ENCODE measurements at regions not wholly inside any gene's neighbourhood (a gene's known extent, or its start where the extent isn't known, plus 50 kb on each side); places are given as distances from the start of the nearest gene placed in this dataset.

DNA sequence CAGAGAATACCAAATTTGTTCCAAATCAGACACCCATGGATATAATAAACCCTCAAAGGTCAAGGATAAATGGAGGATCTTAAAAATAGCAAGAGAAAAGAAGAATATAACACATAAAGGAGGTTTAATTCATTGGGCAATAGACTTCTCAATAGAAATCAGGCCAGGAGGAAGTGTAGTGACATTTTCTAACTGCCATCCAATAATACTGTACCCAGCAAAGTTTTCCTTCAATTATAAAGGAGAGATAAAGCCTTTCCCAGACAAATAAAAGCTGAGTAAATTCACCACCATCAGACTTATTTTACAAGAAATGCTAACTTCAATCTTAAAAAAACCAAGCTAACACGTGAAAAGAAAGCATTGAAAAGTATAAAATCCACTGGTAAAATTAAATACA is 121.6 kb downstream of the MSTN start:
- Histone ChIP-seq H3K79me2 (ENCODE audit: insufficient read depth, low read length) (no peaks in the 10 kb centered on the region), H4K20me1 (ENCODE audit: insufficient read depth, low read length) (no peaks in the 10 kb centered on the region), H3K27ac (ENCODE audit: extremely low read length, insufficient read depth, low read length) (no peak overlapping the region), H3K9ac (ENCODE audit: insufficient read depth, low read depth, low read length) (no peak overlapping the region), H3K4me1 (ENCODE audit: insufficient read depth, low read length) (no peaks in the 10 kb centered on the region), H3K9me3 (ENCODE audit: low read length) (peaks cover 37% of the 10 kb centered on the region), H3K4me3 (replicated peaks in 1 of 3; ENCODE audit: insufficient read depth in 1 of 3, low read depth in 2 of 3, low read length in 3 of 3) (no peak overlapping the region), H3K4me2 (ENCODE audit: low read depth, low read length) (no peak overlapping the region), H3K36me3 (replicated peaks in 1 of 2; ENCODE audit: control insufficient read depth in 1 of 2, insufficient read depth in 2 of 2, low read length in 2 of 2) (no peaks in the 10 kb centered on the region), H3K27me3 (ENCODE audit: control insufficient read depth in 1 of 2, insufficient read depth in 2 of 2, low read length in 2 of 2) (no peaks in the 10 kb centered on the region), H2AFZ (ENCODE audit: low read length) (no peak overlapping the region)
- in situ Hi-C loops (cut with HindIII; ENCODE audit: extremely low pct_ligation_motif_present, low pct_unique_long_range_greater_than_20kb): no loop called here
- ChIA-PET POLR2A (no interaction called here), CTCF (ENCODE audit: low intra/inter-chr PET ratio, low total read pairs) (no interaction called here)
- intact Hi-C loops (cut with micrococcal nuclease; ENCODE audit: unreplicated experiment): no loop called here
- DNase-seq (ENCODE audit: low spot score): no peak
- FAIRE-seq: no peak
- WGBS (ENCODE audit: low lambda C conversion rate): 2% methylated on average over 1 of the region's 1 CpG
- BruUV-seq (replicated peaks): no TSS peak
- no peak for TF ChIP-seq EEA1 (CRISPR knock-in tag; IDR thresholded peaks at IDR 0.05; ENCODE audit: borderline replicate concordance)
- no peak for TF ChIP-seq NFE2 (CRISPR knock-in tag; IDR thresholded peaks at IDR 0.05)
- no peak for TF ChIP-seq ZNF790 (CRISPR knock-in tag; IDR thresholded peaks at IDR 0.05; ENCODE audit: borderline replicate concordance)
- no peak for TF ChIP-seq RCOR2 (CRISPR knock-in tag; IDR thresholded peaks at IDR 0.05)
- TF ChIP-seq ZNF30 (CRISPR knock-in tag; IDR thresholded peaks at IDR 0.05): no peak
- TF ChIP-seq SIN3A (IDR thresholded peaks at IDR 0.05; ENCODE audit: borderline replicate concordance, low read depth, low read length): no peak
- TF ChIP-seq ZMYM4 (CRISPR knock-in tag; IDR thresholded peaks at IDR 0.05): no peak
- TF ChIP-seq, protein P1, sequence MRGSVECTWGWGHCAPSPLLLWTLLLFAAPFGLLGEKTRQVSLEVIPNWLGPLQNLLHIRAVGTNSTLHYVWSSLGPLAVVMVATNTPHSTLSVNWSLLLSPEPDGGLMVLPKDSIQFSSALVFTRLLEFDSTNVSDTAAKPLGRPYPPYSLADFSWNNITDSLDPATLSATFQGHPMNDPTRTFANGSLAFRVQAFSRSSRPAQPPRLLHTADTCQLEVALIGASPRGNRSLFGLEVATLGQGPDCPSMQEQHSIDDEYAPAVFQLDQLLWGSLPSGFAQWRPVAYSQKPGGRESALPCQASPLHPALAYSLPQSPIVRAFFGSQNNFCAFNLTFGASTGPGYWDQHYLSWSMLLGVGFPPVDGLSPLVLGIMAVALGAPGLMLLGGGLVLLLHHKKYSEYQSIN (CRISPR knock-in tag; IDR thresholded peaks at IDR 0.05; ENCODE audit: borderline replicate concordance): no peak
- TF ChIP-seq, protein P2, sequence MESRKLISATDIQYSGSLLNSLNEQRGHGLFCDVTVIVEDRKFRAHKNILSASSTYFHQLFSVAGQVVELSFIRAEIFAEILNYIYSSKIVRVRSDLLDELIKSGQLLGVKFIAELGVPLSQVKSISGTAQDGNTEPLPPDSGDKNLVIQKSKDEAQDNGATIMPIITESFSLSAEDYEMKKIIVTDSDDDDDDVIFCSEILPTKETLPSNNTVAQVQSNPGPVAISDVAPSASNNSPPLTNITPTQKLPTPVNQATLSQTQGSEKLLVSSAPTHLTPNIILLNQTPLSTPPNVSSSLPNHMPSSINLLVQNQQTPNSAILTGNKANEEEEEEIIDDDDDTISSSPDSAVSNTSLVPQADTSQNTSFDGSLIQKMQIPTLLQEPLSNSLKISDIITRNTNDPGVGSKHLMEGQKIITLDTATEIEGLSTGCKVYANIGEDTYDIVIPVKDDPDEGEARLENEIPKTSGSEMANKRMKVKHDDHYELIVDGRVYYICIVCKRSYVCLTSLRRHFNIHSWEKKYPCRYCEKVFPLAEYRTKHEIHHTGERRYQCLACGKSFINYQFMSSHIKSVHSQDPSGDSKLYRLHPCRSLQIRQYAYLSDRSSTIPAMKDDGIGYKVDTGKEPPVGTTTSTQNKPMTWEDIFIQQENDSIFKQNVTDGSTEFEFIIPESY (CRISPR knock-in tag; IDR thresholded peaks at IDR 0.05): no peak
- TF ChIP-seq SRSF1 (optimal IDR thresholded peaks at IDR 0.05; ENCODE audit: low read depth, low read length): no peak
- TF ChIP-seq RFXANK (CRISPR knock-in tag; IDR thresholded peaks at IDR 0.05): no peak
- no peak for TF ChIP-seq GPN1 (CRISPR knock-in tag; IDR thresholded peaks at IDR 0.05; ENCODE audit: borderline replicate concordance)
- TF ChIP-seq ZNF10 (CRISPR knock-in tag; IDR thresholded peaks at IDR 0.05; ENCODE audit: borderline replicate concordance, low read depth): no peak
- no peak for TF ChIP-seq RXRA (CRISPR knock-in tag; IDR thresholded peaks at IDR 0.05)
- TF ChIP-seq, protein P3, sequence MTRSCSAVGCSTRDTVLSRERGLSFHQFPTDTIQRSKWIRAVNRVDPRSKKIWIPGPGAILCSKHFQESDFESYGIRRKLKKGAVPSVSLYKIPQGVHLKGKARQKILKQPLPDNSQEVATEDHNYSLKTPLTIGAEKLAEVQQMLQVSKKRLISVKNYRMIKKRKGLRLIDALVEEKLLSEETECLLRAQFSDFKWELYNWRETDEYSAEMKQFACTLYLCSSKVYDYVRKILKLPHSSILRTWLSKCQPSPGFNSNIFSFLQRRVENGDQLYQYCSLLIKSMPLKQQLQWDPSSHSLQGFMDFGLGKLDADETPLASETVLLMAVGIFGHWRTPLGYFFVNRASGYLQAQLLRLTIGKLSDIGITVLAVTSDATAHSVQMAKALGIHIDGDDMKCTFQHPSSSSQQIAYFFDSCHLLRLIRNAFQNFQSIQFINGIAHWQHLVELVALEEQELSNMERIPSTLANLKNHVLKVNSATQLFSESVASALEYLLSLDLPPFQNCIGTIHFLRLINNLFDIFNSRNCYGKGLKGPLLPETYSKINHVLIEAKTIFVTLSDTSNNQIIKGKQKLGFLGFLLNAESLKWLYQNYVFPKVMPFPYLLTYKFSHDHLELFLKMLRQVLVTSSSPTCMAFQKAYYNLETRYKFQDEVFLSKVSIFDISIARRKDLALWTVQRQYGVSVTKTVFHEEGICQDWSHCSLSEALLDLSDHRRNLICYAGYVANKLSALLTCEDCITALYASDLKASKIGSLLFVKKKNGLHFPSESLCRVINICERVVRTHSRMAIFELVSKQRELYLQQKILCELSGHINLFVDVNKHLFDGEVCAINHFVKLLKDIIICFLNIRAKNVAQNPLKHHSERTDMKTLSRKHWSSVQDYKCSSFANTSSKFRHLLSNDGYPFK (CRISPR knock-in tag; IDR thresholded peaks at IDR 0.05; ENCODE audit: borderline replicate concordance): no peak
- no peak for TF ChIP-seq MEF2D (CRISPR knock-in tag; IDR thresholded peaks at IDR 0.05)
- ATAC-seq: no peak

Measured in HepG2 (cell line).